MV-4-11 (cell line): ENCODE measurements at regions not wholly inside any gene's neighbourhood (a gene's known extent, or its start where the extent isn't known, plus 50 kb on each side); places are given as distances from the start of the nearest gene placed in this dataset.
"Not testable (repeated sequence)": the region's sequence is repeated elsewhere in the genome, so short reads cannot be mapped to it uniquely, and the experiment has no call there.

Source experiments
- DNase-seq: peaks from one replicate; lab custom pipeline; 2025; lab: John Stamatoyannopoulos, UW

DNA sequence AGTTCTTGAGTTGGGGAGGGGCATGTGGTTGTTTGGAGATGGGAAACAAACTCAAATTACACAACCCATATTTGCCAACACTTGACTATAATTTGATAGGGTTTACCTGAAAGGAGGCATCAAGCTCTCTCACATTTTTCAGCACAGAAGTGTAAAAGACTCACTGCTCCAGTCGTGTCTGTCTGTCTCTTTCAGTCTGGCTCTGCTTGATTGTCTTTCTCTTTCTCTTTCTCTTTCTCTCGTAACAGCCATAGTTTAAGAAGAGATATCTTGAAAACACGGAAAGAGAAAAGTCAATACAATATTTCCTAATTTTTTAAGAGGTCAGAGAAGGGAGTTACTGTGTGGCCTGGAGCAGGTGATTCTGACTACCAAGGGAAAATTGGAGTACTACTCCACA is 413.6 kb upstream of the CXorf51A start:
- no peak for DNase-seq

DNA sequence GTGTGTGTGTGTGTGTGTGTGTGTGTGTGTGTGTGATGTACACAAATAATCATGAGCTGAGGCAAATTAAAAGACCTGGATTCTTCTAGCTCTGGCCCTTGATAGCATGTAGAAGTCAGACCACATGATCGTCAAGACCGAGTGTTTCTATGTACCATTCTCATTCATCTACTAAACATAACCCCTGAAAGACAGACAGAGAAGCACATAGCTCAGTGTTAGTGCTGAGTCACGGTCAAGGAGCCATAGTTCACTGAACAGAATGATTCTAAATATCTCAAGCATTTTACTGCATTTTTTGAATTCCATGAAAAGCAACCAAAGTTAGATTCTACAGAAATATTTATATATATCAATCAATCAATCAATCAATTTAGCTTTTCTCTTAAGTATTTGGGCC is 412.3 kb upstream of the CXorf51A start:
- no peak for DNase-seq

DNA sequence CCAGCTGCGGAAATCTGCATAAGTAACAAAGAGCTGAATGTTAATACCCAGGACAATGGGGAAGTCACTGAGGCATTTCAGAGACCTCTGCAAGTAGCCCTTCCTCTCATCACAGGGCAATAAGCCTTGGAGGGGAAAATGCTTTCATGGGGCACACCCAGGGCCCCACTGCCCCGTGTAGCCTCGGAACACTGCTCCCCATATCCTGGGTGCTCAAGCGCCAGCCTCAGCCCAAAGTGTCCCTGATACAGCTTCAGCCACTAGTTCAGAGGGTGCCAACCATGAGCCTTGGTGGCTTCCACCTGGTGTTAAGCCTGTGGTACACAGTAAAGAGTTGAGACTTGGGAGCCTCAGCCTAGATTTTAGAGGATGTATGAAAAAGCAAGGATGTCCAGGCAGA is 402.8 kb upstream of the CXorf51A start:
- no peak for DNase-seq

DNA sequence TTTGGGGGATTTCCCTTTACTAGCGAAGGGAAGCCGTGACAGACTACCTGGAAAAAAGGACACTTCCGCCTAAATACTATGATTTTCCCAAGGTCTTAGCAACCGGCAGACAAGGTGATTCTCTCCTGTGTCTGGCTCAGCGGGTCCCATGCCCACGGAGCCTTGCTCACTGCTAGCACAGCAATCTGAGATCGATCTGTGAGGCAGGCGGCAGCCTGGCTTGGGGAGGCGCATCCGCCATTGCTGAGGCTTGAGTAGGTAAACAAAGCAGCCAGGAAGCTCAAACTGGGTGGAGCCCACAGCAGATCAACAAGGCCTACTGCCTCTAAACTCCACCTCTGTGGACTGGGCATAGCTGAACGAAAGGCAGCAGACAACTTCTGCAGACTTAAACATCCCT is 385.9 kb upstream of the CXorf51A start:
- DNase-seq = not testable (repeated sequence)

DNA sequence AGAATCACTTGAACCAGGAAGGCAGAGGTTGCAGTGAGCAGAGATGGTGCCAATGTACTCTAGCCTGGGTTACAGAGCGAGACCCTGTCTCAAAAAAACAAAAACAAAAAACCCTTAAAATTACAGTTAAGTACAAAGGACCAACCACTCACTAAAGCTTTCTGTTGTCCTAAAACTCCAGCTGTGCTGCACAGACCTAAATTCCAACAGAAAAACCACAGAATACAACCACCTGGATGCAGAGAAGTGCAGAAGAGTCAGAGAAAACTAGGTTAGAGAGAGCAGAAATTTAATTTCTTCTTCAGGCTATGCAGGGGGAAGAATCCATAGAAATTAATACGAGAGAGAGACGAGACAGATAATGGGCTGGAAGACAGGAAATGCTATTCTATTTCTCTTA is 376.8 kb upstream of the CXorf51A start:
- no peak for DNase-seq

DNA sequence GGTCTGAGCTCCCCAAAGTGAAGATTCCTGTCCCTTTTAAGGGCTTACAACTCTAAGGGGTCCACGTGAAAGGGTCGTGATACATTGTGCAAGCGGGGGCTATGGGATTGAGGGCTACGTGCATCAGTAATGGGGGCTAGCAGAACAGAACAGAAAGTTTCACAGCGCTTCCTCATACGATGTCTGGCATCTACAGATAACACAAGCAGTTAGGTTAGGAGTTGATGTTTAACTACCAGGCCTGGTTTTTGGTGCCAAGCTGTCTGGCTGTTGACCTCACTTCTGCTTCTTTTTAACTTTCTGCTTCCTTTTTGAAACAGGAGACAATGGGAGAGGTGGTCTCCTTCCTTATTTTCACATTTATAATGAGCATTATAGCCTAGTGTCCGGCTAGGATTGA is 368.6 kb upstream of the CXorf51A start:
- DNase-seq = peak; percentile 0

DNA sequence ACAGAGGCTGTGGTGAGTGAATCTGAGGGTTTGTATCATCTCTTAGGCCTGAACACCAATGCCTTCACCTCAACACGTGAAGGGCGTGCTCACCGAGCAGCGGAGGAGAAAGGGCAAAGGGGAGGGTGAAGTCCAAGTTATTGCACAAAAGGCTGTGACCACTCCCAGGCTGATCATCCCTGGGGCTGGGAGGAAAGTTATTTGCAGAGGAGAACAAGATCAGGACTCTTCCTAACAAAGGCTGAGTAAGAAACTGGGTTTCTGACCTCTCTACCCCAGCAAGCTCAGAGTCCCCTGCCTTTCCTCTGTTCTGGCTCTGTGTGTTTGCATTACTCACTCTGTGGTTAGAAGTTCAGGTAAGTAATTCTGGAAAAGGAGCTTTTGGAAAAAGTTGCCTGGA is 366.3 kb upstream of the CXorf51A start:
- DNase-seq = no peak

DNA sequence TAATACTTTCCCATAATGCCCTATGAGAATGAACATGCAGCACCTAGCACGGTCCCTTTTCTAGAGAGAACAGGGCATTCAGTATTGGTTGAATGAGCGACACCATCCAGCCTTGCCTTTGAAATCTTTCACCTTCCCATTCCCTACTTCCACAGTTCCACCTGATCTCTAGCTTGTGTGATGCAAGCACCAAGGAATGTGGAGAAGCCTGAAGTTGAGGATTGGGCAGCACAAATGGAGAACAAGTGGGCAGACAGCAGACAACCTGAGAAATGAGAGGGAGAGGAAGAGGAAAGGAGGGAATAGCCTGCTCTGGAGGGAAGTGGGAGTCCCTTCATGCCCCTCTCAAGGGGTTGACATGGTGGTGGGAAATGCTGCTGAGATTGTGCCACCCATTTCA is 365.1 kb upstream of the CXorf51A start:
- DNase-seq = no peak

DNA sequence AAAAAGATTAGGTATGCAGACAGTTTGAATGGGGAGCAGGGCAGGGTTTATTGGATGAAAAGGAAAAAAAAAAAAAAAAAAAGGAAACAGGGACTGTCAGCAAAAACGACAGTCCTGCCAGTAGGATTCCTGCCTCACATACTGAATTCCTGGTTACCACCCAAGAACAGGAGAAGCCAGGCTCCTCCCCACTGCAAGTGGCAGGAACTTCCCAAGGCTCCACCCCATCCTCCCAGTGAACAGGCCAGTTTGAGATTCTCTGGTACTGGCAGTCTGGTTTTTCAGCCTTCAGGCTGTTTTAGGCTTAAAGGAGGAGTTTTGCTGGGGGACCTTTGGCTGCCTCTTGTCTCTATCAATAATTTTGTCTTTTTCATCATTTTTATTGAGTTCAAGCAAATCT is 360.0 kb upstream of the CXorf51A start:
- DNase-seq = no peak

DNA sequence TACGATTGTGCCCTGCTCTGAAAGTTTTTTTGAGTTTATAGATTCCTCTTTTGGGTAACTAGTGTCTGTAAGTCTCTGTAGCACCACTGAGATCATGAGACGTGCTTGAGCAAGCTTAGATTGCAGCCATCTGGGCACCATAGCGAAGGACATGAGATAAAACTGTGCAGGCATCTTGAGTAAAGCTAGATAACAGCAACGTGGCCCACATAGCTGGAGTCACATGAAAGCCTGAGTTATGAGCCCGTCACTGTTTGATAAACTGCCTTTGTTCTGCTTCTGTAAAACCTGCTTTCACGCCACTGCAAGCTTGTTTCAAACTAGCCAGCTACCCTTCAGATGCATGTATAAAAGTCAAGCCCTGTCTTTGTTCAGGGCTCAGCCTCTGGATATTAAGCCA is 359.1 kb upstream of the CXorf51A start:
- DNase-seq = no peak

DNA sequence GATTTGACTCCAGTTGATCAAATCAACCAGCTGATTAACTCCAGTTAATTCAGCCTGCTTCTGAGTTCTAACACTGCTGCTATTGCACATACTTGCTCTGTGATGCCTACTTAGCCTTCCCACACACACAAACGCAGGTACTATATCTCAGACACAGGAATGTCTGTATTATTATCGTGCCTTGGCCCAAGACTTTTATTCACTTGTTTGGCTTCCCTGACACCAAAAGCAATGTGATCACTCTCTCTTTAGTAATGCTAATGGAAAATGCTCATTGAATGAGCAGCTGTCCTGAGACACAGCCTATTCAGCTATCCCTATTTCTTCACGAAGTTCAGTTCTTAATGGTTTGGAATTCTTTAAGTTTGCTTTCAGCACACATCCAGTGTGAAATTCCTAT is 356.4 kb upstream of the CXorf51A start:
- DNase-seq = no peak
